Activated naive CD4-positive, alpha-beta T cell (primary cell): ENCODE measurements at regions not wholly inside any gene's neighbourhood (a gene's known extent, or its start where the extent isn't known, plus 50 kb on each side); places are given as distances from the start of the nearest gene placed in this dataset.
"Not testable (repeated sequence)": the region's sequence is repeated elsewhere in the genome, so short reads cannot be mapped to it uniquely, and the experiment has no call there.

Experiments used
- DNase-seq, 4 experiments: peaks; one replicate each; lab custom pipeline; 2025; lab: John Stamatoyannopoulos, UW

DNA sequence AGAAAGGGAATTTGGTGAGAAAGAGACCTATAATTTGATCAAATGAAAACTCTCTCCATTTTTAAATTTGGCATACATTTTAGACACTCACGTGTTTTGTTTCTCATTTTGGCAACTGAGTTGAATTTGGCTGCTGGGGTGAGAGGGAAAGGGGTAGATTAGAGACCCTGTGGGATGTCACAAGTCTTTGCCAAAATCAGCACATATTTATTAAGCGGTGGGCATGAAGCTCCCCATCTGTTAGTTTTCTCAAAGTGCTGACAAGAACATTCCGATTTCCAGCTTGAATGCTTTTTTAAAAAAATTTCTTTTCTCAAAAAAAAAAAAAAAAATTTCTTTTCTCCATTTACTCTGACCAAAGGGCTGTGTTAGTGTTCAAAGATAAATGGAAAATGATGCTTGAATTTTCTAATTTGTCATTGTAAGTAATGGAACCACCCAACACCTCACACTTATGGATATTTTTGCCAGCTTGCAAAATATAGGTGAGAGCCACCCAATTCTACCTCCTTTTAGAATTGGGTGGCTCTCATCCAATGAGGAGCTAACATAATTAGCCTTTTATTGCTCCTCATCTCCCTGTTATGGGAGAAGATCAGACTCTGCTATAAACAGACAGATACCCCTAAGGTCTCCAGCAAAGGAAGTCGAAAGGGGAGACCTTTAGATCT is 222.9 kb upstream of the FN1 start:
- DNase-seq, result no peak

DNA sequence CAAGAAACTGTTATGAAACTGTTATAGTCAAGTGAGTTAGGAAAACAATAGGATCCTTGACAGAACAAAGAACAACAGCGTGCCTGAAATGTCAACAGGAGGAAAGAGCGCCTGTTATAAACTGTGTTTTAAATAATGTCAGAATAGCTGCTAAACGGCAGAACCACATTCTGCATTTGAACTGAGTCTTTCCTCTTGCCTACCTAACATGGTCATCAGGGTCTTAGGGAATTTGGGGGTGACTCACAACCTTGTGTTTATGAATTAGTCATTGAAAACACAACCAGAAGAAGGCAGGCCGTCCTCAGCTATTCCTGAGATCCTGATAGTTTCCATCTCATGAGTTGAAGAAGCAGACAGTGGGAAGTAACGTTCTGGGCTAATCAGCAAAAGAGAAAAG is 222.0 kb upstream of the FN1 start:
- DNase-seq, result no peak

DNA sequence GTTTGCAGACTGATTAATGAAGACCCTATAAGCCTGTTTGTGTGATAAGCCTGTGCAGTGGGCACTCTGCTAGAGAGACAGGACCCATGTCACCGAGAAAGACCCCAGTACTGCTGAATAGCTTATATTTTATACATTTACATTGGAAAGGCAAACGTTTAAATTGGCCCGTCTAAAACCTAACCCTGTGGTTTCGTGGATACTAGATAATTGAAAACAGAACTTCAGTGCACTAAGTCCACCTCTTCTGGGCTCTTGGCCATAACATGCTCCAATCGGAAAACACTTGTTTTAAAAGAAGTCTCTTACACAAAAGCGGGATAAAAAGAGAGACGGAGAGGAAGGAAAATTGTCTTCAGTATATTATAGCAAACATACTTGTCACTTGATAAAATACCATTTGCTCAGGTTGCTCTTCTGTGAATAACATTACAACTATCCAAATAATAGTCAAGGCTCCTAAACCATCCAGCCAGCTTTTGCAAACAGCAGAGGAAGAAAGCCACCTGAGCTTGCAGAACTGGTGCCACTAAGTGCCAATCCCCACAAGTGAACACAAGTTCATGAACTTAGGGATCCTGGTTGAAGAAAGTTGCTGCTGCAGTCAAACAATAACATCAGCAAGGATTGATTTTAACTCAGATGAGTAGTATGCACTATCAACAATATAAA is 218.4 kb upstream of the FN1 start:
- DNase-seq, result no peak

DNA sequence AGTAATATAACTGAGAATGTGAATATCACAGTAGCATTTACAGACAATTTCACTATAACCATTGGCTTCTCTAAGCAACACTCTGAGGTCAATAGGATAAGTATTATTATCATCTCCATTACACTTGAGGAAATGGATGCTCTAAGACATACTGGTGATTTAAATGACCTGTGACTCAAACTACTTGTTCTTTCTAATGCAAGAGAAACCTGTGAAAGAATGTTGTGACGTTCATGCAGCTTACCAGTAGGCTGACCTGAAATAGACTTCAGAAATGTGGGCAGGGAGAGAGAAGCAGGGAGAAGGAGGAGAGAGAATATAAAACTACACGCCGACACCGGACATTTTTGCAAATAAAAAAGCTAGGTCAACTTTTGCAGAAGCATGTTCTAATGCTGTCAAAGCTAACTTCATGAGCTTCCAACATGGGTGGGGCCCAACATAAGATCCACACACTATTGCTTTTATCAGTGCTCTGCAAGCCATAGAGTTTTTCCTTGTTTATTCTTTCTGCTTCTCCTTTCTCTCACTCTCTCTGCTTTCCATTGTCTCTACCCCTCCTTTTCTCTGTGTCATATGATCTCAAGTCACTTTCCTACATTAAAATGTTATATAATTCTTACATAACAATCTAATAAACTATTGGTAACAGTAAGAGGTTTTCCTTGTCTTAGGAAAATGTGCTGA is 217.6 kb upstream of the FN1 start:
- DNase-seq, result no peak

DNA sequence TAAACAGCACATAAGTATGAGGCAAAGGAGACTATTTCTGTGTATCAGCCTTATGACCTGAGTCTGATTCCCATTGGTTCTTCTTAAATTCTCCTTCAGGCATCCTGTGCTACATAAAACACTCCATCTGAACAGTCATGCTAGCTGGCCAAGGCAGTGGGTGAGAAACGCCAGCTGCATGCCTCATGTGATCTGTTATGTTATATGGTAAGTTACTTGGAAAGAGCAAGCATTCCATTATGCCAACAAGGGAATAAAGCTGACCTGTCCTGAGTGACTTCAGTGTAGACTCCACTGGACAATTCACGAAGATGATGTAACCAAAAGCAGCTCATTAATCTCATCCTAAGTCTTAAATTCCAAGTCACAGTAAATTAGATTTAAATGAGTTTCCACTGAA is 216.5 kb upstream of the FN1 start:
- no peak for DNase-seq

DNA sequence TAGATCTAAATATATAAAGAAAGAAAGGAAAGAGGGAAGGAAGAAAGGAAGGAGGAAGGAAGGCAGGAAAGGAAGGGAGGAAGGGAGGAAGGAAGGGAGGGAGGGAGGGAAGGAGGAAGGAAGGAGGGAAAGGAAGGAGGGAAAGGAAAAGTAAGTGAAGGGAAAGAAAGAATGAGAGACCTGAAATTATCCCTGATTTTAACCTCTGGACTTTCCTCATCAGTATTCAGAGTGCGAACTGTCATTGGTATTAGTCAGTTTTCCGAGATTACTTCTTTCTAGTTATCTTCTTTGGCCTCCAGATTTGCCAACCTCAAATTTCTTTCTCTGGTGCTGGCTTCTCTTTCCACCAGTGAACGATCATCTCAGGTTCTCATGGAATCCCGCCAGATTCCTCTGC is 215.5 kb upstream of the FN1 start:
- no peak for DNase-seq

DNA sequence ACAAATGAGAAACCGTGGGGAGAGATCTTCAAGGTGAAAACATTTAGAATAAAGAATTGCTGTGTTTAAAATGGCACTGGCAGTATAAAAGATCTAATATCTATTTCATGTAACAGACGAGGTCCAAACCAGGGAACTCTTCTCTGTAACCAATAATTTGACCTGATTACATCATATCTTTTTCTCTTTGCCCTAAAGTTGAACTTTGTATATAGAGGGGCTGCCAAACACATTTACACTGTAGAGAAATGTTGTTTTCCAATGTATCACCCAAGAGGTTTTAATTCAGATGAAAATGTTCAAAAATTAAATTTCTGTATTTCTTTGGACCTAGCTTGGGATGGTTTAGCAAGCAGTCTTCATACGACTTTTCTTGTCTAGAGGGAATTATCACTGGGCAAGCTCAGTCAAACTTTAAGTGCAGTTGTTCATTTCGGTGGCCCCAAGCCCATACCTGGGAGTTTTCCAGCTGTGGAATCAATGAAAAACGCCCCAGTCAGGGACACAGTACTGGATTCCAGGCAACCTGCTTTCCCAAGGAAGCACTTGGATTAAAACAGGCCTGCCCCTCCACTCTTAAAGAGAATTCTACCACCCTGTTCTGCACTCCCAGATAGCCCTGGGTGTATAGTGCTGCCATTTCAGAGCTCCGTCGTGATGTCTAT is 208.5 kb upstream of the FN1 start:
- DNase-seq, result no peak

DNA sequence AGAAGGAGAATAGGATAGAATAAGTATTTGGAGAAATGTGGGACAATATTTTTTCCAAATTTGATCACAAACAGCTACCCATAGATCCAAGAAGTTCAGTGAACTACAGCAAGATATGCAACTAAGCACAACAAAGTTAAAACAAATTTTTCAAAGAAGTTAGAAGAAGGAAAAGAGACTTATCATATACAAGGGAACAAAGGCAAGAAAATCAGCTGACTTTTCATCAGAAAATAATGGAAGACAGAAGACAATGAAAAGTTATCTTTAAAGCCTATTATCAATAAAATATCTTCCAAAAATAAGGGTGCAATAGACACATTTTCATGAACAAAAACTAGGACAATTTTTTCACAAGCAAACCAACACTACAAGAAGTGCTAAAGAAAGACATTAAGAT is 202.8 kb upstream of the FN1 start:
- DNase-seq, result no peak

DNA sequence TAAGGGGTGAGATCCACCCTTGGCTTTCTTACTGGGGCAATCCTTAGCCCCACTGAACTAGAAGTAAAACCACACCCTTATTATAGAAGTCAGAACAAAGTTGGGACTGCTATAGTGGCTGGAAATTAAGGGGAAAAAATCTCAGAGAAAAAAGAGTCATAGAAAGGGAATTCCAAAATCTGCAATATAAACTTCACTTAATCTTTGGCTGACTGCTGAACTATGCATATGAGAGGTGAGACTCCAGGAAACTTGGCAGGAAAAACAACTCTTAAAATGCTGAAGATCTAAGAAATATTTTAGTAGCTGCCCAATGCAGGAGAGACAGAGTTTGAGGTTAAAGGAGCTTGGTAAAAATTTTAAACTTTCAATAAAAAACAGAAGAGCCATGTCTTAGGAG is 201.8 kb upstream of the FN1 start:
- no peak for DNase-seq

DNA sequence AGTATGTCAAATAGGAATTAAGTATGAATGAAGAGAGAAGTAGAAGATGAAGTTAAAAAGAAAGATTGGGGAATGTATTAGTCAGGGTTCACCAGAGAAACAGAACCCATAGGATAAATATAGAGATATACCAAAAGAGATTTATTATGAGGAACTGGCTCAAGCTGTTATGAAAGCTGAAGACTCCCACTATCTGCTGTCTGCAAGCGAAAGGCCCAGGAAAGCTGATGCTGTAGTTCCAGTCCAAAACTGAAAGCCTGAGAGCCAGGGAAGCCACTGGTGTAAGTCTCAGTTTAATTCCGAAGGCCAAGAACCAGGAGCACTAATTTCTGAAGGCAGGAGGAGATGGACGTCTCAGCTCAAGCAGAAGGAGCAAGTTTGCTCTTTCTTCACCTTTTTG is 200.9 kb upstream of the FN1 start:
- no peak for DNase-seq

DNA sequence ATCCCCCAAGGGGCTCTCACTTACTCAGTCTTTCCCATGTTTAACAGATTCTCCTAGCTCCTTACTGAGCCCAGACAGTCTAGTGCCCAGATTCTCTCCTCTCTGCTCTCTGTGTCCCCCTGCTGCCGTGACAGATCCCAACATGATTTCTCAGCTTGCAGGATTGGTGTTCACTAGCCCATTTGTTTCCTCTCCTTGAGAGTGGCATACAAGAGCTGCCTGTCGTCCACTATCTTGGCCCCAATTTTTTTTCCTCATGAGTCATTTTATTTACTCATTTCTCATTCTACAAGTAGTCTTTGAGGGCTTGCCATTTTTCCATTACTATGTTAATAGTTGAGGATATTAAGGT is 199.9 kb upstream of the FN1 start:
- DNase-seq, result no peak

DNA sequence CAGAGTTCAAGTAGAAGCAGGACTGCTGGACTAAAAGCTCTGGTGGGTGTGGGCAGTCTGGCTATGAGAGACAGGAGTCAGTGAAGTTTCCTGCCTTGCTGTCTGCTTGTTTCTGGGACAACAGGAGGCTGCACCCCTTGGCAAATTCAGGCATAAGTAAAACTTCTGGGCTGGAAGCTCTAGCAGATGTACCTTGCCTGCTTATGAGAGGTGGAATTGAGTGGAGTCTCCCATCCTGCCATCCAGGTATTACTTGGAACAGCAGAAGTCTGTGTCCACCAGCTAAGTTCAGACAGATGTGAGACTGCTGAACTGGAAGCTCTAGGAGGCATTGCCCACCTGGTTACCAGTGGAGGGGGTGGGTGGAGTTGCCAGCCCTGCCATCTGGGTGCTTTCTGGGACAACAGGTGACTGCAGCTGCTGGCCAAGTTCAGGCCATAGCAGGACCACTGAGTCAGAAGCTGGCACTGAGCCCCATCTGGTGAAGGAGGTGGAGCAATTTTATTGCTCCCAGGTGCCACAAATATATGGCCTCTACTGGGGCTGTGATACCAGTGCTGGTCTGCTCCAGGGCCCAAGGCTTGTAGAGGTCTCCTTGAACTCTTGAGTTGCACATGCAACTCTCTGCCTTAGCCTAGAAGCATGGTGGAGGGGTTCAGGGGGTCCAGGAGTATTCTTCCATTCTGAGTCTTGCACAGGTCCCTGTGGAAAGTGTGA is 199.4 kb upstream of the FN1 start:
- DNase-seq, result no peak

DNA sequence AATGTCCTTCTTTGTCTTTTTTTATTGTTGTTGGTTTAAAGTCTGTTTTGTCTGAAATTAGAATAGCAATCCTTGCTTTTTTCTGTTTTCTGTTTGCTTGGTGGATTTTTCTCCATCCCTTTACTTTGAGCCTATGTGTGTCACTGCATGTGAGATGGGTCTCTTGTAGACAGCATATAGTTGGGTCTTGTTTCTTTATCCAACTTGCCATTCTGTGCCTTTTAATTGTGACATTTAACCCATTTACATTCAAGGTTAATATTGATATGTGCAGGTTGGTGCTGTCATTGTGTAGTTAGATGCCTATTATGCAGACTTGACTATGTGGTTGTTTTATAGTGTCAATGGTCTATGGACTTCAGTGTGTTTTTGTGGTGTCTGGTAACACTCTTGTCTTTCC is 197.5 kb upstream of the FN1 start:
- DNase-seq, result no peak

DNA sequence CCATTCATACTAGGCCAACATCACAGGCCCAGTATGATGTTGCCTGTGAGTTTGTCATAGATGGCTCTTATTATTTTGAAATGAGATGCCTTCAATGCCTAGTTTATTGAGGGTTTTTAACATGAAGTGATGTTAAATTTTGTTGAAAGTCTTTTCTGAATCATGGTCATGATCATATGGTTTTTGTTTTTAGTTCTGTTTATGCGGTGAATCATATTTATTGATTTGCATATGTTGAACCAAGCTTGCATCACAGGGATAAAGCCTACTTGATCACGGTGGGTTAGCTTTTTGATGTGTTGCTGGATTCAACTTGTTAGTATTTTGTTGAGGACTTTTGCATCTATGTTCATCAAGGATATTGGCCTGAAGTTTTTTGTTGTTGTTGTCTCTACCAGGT is 195.8 kb upstream of the FN1 start:
- no peak for DNase-seq

DNA sequence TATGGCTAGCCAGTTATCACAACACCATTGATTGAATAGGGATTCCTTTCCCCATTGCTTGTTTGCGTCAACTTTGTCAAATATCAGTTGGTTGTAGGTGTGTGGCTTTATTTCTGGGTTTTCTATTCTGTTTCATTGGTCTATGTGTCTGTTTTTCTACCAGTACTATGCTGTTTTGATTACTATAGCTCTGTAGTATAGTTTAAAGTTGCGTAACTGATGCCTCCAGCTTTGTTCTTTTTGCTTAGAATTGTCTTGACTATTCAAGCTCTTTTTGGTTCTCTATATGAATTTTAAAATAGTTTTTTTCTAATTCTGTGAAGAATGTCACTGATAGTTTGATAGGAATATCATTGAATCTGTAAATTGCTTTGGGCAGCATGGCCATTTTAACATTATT is 194.9 kb upstream of the FN1 start:
- not testable (repeated sequence) for DNase-seq

DNA sequence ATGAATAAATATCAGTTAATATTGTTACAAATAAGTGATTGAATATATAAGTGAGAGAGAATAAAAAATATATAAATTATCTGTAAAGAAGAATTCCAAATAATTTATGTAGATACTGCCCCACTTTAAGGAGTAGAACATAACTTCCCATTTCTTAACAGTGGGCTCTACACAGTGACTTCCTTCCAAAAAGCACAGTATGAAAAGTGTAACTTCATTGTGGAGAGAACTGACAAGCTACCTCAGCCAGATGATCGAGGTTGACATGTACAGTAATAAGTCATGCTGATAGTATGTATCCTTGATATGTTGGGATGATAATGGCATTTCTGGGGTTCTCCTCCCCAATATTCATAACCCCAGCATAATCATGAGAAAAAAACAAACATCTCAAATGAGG is 191.9 kb upstream of the FN1 start:
- DNase-seq, result no peak

DNA sequence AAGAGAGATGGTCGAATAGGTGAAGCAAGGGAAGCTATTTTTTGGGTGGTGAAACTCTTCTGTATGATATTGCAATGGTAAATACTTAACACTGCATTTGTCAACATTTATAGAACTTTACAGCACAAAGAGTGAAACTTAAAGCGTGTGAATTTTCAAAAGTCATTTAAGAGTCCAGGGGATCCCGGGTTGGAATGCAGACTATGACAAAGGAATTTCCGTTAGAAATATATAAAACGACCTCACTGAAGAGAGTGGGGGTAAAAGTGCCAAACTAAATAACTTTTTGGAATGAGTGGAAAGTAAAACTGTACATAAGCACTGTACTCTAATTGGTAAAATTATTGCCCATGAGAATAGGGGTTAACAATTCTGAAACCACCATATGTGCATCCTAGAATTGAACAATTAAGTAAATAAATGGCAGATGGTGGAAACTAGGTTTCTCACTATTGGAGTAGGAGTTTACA is 191.0 kb upstream of the FN1 start:
- DNase-seq, result no peak

DNA sequence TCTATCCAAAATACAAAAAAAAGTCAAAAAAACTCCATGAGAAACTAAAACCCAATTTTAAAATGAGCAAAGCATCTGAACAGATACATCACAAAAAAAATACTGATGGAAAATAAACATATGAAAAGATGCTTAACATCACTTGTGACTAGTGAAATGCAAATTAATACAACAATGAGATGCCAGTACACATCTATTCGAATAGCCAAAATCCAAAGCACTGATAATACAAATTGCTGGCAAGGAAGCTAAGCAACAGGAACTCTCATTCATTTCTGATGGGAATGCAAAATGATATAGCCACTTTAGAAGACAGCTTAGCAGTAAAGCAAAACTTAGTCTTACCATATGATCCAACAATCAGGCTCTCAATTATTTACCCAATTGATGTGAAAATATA is 190.2 kb upstream of the FN1 start:
- DNase-seq, result no peak

DNA sequence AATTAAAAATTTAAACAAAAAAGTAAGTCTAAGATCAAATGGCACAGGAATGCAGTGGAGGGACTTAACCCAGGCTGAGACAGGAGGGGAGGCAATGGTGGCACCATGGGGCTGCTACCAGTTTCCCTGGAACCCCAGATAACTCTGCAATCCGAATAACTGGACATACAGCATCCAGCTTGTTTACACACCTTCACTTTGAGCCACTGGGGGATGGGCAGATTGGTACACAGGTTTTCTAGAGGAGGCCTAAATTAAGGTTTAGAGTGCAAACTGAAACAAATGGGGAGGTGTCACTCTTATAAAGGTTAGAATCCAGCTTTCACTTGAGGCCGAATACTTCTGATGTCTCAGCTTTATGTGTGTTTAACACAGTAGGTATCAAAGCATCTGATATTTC is 189.3 kb upstream of the FN1 start:
- no peak for DNase-seq

DNA sequence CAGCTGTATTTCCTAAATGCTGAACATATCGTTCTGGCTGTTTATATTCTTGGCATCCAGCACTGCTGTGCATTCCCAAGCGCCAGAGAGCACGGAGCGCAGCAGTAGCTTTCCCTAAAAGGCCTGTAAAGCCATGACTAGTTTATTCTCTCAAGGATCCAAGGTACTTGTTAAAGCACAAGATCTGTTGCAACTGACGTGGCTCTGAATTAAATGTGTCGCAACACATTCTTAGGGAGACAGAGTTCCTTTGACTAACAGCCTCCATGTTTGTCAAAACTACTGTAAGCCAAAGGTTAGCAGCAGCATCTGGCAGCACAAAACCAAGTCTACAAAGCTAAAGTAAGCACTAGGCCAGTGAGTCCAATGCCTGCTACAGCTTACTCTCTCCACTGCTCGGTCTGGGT is 188.6 kb upstream of the FN1 start:
- no peak for DNase-seq

DNA sequence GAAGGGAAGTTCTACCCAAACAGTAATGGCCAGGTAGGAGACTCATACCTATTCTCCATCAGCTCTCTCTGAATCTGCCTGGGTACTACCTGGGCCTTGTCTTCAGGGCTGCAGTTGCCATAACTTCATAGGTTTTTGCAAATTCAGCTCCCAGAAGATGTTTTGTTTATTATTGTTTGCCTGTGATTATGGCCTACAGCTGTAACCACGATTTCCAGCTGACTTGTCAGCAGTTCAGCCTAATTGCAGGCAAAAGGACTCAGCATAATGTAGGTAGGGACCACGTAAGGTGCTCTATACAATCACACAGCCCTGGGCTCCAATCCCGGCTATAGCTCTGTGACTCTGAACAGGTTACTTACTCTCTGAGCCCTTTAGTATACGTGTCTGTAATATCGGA is 187.0 kb upstream of the FN1 start:
- no peak for DNase-seq

DNA sequence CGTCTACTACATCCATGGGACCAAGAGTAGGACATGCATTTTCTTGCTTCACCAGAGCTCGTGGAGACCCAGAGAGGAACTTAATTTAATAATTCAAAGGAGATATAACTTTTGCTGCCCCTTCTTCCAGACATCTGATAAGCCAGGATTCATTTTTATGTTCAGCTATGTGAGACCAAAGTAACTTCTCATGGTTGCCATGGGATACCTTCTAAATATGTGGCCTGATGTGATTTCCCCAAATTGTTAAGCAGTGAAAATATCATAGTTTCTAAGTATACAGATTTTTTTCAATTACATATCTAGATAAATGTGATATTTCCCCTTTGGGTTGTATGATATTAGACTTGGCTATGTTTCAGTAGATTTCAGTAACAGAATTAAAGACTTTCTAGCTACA is 185.5 kb upstream of the FN1 start:
- DNase-seq, result no peak
